GM21390 (cell line): ENCODE measurements at regions not wholly inside any gene's neighbourhood (a gene's known extent, or its start where the extent isn't known, plus 50 kb on each side); places are given as distances from the start of the nearest gene placed in this dataset.
"Not testable (repeated sequence)": the region's sequence is repeated elsewhere in the genome, so short reads cannot be mapped to it uniquely, and the experiment has no call there.

ENCODE experiments used
- ATAC-seq: cut with Tn5 transposase; IDR thresholded peaks from one replicate; pipeline ENCODE4 v1.9.1; 2021; ENCODE audit not compliant: unreplicated experiment

DNA sequence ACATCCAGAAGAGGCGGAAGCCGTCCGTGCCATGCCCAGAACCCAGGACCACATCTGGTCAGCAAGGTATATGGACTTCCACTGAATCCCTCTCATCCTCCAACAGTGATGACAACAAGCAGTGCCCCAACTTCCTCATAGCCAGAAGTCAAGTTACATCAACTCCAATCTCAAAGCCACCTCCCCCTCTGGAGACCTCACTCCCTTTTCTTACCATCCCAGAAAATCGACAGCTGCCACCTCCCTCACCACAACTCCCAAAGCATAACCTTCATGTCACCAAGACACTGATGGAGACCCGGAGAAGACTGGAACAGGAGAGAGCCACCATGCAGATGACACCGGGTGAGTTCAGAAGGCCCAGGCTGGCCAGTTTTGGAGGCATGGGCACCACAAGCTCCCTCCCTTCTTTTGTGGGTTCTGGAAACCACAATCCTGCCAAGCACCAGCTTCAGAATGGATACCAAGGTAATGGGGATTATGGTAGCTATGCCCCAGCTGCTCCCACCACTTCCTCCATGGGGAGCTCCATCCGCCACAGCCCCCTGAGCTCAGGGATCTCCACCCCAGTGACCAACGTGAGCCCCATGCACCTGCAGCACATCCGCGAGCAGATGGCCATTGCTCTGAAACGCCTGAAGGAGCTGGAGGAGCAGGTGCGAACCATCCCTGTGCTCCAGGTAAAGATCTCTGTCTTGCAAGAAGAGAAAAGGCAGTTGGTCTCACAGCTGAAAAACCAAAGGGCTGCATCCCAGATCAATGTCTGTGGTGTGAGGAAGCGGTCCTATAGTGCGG lies 130.3 kb upstream of the DMRT1 start:
- no peak for ATAC-seq

GRCh38 chr9:711761-712553 lies 129.5 kb upstream of the DMRT1 start:
- no peak for ATAC-seq

GRCh38 chr9:712643-713042 lies 128.9 kb upstream of the DMRT1 start:
- no peak for ATAC-seq

DNA sequence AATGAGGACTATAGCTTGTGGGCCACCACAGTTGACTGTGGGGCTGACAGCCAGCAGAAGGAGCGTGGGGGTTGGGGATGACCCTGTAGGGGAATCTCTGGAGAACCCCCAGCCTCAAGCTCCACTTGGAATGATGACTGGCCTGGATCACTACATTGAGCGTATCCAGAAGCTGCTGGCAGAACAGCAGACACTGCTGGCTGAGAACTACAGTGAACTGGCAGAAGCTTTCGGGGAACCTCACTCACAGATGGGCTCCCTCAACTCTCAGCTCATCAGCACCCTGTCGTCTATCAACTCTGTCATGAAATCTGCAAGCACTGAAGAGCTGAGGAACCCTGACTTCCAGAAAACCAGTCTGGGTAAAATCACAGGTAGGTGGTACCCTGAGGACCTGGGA lies 128.4 kb upstream of the DMRT1 start:
- no peak for ATAC-seq

- ATAC-seq = no peak
These were observed 126.8 kb upstream of the DMRT1 start for GRCh38 chr9:714675-715074.

GRCh38 chr9:715300-715699 lies 126.2 kb upstream of the DMRT1 start:
- ATAC-seq = no peak

DNA sequence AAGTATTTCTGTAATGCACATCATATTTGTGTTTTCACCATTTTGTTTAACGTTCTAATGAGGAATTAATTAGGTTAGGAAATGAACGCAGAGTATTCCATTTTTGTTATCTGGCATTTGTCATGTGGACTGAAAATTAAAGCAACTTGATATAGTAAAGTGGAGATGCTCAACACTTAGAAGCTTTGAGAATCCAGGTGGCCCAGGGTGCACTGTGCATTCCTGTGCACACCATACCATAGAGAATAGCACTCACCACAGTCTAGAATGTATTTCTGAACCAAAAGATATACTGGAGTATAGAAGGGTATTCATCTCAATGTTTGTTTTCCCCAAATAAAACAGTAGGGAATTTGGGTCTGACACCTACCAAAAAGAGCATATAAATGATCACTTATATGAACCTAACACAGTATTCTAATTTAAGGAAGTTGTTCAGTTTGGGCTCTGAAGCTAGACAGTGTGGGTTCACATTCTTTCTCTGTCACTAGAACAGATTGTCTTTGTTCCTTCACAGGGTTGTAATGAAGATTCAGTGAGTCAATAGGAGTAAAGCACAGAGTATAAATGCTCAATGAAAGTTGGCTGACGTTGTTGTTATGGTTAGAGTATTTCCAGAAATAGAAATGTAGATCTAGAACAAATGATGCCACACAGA lies 125.6 kb upstream of the DMRT1 start:
- no peak for ATAC-seq

DNA sequence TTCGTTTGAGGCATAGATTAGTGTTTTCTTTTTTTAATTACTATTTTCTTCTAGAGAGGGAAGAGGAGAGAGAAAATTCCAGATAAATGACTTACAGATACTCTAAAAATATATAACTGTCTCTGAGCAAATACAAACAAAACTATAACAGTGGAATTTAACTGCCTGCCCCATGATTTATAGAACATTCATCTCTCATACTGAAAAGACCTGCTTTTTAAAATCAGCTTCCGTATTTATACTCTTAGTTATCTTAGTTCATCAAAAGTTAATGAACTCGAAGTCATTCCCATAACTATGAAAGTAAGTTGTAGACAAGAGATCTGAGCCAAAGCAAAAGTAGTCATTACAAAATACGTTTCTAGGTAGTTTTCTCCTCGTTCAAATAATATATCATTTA lies 123.8 kb upstream of the DMRT1 start:
- ATAC-seq = no peak

DNA sequence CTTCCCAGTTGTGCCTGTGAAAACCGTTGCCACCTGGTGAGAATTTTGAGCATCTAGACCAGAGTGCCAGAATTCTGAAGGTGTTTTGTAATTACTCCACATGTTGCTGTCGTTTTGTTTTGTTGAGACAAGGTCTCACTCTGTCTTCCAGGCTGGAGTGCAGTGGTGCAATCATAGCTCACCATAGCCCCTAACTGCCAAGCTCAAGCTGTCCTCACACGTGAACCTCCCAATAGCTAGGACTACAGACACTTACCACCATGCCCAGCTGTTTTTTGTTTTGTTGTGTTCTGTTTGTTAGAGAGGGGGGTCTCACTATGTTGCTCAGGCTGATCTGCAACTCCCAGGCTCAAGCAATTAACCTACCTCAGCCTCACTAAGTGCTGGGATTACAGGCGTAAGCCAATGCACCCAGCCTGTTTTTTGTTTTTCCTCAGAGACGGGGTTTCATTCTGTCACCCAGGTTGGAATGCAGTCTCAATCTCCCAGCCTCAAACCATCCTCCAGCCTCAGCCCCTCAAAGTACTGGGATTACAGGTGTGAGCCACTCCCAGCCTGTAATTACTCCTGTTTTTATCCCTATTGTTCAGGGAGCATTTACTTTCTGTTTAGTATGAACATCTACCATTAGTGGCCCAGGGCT lies 121.1 kb upstream of the DMRT1 start:
- ATAC-seq = no peak

GRCh38 chr9:722388-722980 lies 119.0 kb upstream of the DMRT1 start:
- no peak for ATAC-seq

GRCh38 chr9:724461-724860 lies 117.0 kb upstream of the DMRT1 start:
- not testable (repeated sequence) for ATAC-seq

DNA sequence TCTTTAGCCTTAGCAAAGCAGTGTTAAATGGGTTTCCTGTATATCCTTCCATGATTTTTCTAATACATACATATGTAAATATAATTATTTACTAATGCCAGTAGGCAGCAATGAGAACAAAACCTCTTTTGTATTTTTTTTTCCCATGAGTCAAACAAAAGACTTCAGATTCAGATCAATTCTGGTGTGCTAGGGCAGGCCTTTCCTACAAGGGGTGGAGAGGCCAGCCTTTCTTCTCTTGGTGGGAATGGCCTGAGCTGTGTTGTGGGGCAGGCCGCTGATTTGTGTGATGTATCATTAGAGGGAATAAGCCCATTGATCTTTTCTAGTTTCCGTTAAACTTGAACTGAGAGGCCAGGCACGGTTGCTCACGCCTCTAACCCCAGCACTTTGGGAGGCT lies 115.5 kb upstream of the DMRT1 start:
- ATAC-seq = no peak

GRCh38 chr9:727767-728166 lies 113.7 kb upstream of the DMRT1 start:
- ATAC-seq = no peak

GRCh38 chr9:728535-728934 lies 113.0 kb upstream of the DMRT1 start:
- ATAC-seq = no peak

DNA sequence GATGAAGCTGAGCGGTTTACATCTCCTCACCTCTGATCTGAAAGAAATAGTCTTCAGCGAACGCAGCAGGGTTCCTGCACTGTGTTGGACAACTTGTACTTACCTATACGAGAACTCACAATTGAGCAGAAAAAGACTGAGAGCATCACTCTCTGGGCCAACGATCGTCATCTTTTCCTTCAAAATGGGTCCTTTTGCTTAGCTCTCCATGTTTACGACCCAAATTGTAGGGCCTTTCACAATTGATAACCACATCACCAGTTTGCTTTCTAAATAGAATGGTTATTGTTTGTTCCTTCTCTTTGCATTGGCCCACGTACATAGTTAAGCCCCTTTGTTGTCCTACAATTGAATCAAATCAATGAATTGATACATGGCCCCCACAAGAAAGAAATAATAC lies 110.0 kb upstream of the DMRT1 start:
- no peak for ATAC-seq

- ATAC-seq = no peak
These were observed 106.5 kb upstream of the DMRT1 start for GRCh38 chr9:734831-735511.

DNA sequence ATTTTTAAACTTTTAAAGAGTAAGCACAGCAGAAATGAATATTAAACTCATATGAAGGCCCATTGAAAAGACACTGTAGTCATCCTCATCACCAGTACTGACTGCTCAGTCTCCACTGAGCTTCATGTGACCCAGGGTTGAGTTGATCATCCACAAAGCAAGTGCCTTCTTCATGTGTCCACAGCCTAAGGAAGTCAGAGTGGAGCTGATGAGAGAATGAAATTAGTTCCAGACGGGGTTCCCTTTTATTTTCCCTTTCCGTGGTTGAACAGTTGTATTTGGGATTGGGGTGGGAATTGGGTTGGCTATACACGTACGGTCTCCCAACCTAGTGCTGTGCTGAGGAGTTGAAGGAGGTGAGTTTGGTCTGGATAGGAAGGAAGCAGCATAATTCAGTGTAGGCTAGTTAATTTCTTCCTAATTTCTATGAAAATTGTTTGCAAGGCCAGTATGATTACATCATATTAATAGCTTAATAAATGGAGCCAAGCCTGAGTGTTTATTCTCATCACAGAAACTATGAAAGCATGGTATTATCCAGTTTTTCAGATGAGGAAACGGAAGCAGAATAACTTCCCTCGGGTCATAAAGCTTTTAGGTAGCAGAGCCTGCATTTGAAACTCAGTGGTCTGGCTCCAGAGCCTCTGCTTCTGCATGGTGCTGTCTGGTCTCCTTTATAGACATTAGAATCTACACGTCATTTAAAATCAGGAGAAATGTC lies 103.9 kb upstream of the DMRT1 start:
- no peak for ATAC-seq

GRCh38 chr9:738209-738915 lies 103.1 kb upstream of the DMRT1 start:
- ATAC-seq = no peak

DNA sequence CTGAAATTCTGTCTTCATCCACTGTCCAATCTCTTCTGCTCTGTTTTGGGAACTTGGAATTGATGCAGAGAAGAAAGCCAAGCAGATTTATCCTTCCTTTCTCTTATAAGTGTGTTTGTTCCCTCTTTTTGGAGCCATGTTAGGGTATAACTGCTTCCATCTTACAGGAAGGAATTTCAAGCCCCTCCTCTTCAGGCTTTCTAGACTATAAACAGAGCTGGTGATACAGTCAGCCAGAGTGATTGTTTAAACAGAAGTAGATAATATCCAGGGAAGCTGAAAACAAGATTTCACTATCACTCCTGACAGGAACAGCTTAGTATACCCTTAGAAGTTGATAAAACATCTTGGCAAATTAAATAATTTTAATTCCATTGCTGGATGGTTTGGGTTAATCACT lies 102.1 kb upstream of the DMRT1 start:
- no peak for ATAC-seq
